ENCODE measurements at regions not wholly inside any gene's neighbourhood (a gene's known extent, or its start where the extent isn't known, plus 50 kb on each side); places are given as distances from the start of the nearest gene placed in this dataset.

GRCh38 chr12:5227708-5228373, 184.2 kb downstream of the KCNA5 start (continued):
- TF ChIP-seq SKIL (IDR thresholded peaks at IDR 0.05; ENCODE audit: low read depth, poor library complexity, severe bottlenecking) = no peak
- TF ChIP-seq ZNF622 (IDR thresholded peaks at IDR 0.05) = no peak
- TF ChIP-seq ZNF274 (IDR thresholded peaks at IDR 0.05; ENCODE audit: insufficient read depth, insufficient read length) = no peak
- no peak for TF ChIP-seq EGR1 (IDR thresholded peaks at IDR 0.05; ENCODE audit: borderline replicate concordance in 1 of 2, low read depth in 2 of 2, low read length in 2 of 2)
- TF ChIP-seq BRCA1 (IDR thresholded peaks at IDR 0.05; ENCODE audit: low read depth, low read length) = no peak
- TF ChIP-seq SRF (IDR thresholded peaks at IDR 0.05; ENCODE audit: low read depth in 2 of 2, low read length in 2 of 2) = no peak

DNA sequence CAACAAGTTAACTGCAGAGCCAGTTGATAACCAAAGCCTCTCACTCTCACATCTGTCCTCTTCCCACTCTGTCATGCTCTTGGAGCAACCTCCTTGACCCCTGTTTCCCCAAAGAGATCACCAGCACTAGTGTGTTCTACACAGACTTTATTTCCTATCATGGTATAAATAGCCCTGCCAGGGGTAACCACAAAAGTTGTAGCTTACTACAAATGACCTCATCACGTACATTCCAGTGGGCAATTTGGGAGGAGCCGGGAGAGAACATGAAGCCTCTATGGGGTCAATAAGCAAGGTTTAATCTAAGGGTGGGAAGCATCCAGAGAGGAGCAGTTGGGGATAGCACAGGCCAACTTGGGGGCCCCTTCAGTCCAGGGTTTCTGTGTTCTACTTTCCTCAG, 186.5 kb downstream of the KCNA5 start:
- in situ Hi-C loops (cut with MboI) (no loop called here), intact Hi-C loops (cut with micrococcal nuclease; ENCODE audit: unreplicated experiment) (no loop called here)

More for the DNA sequence above, 186.5 kb downstream of the KCNA5 start:
- no peaks in the 10 kb centered on the region for H3K4me1 ChIP-seq (ENCODE audit: control insufficient read depth, insufficient read depth, low read length)
- H4K20me1 ChIP-seq (ENCODE audit: control insufficient read depth, insufficient read depth) = no peaks in the 10 kb centered on the region
- H3K27me3 ChIP-seq (replicated peaks in 1 of 2; ENCODE audit: control insufficient read depth in 2 of 2, insufficient read depth in 2 of 2, low read length in 1 of 2) = peaks cover 2 to 5% of the 10 kb centered on the region in 2 experiments
- no peak for FAIRE-seq
- no peak overlapping the region for H3K9ac ChIP-seq (ENCODE audit: control insufficient read depth, insufficient read depth, low read length)
- ATAC-seq = no peak
- ChIA-PET CTCF (no interaction called here), SMC1A (ENCODE audit: uncharacterized antibody, unreplicated experiment) (no interaction called here), POLR2A (no interaction called here), RAD21 (ENCODE audit: unreplicated experiment) (no interaction called here)
- no peak for DNase-seq (ENCODE audit: low read depth, low spot score)
- no peak for TF ChIP-seq BCLAF1 (IDR thresholded peaks at IDR 0.05)
- TF ChIP-seq BRCA1 (IDR thresholded peaks at IDR 0.05; ENCODE audit: low read depth, low read length) = no peak
- H3K9me3 ChIP-seq (replicated peaks; ENCODE audit: control insufficient read depth, insufficient read depth, low read length) = no peaks in the 10 kb centered on the region
- H2AFZ ChIP-seq (ENCODE audit: control insufficient read depth, low read depth, low read length) = no peak overlapping the region
- 0% methylated on average over 2 of the region's 2 CpGs for WGBS (ENCODE audit: insufficient coverage, insufficient replicate concordance, low lambda C conversion rate, missing lambda C conversion rate)
- no peaks in the 10 kb centered on the region for H3K36me3 ChIP-seq (ENCODE audit: control insufficient read depth in 2 of 2, insufficient read depth in 2 of 2, low read length in 1 of 2)
- H3K79me2 ChIP-seq (ENCODE audit: control insufficient read depth, insufficient read depth, low read length) = no peaks in the 10 kb centered on the region
- no peak overlapping the region for H3K27ac ChIP-seq (ENCODE audit: control insufficient read depth, insufficient read depth)
- H3K4me2 ChIP-seq (ENCODE audit: control insufficient read depth, insufficient read depth) = no peak overlapping the region
- H3K4me3 ChIP-seq = no peak overlapping the region
- BruUV-seq (replicated peaks) = no TSS peak

Measured in GM12878 (cell line).